NT2/D1 (cell line): ENCODE measurements at regions not wholly inside any gene's neighbourhood (a gene's known extent, or its start where the extent isn't known, plus 50 kb on each side); places are given as distances from the start of the nearest gene placed in this dataset.
"Not testable (repeated sequence)": the region's sequence is repeated elsewhere in the genome, so short reads cannot be mapped to it uniquely, and the experiment has no call there.

Source experiments
- DNase-seq: peaks from one replicate; pipeline ENCODE4 v3.0.0-alpha.2; 2011; ENCODE audit warnings: low read depth, low spot score
- H3K27me3 ChIP-seq: 2 replicates; pipeline ENCODE4 v1.6.0; 2011; ENCODE audit warnings: mild to moderate bottlenecking; ENCODE audit not compliant: insufficient read length, insufficient read depth
- H3K36me3 ChIP-seq: 2 replicates; pipeline ENCODE4 v1.6.1; 2011; ENCODE audit warnings: mild to moderate bottlenecking, low read length, mixed read lengths; ENCODE audit not compliant: insufficient read depth, insufficient read length
- H3K4me1 ChIP-seq: 2 replicates; pipeline ENCODE4 v1.5.1; 2011; ENCODE audit not compliant: insufficient read depth, insufficient read length
- H3K4me3 ChIP-seq: 2 replicates; pipeline ENCODE4 v1.5.1; 2011; ENCODE audit warnings: low read depth; ENCODE audit not compliant: insufficient read length
- H3K9ac ChIP-seq: 2 replicates; pipeline ENCODE4 v1.6.0; 2011; ENCODE audit warnings: low read depth; ENCODE audit not compliant: insufficient read length
- H3K9me3 ChIP-seq: 2 replicates; pipeline ENCODE4 v1.5.1; 2011; ENCODE audit warnings: mild to moderate bottlenecking, low read length; ENCODE audit not compliant: insufficient read depth
- SUZ12 ChIP-seq: IDR thresholded peaks from 2 replicates; pipeline ENCODE4 v1.6.1; 2011; ENCODE audit not compliant: insufficient read length, insufficient read depth; ENCODE audit errors: extremely low read depth
- YY1 ChIP-seq: IDR thresholded peaks from 2 replicates; pipeline ENCODE4 v1.6.1; 2011; ENCODE audit not compliant: insufficient read length, insufficient read depth
- ZNF274 ChIP-seq: IDR thresholded peaks from 2 replicates; pipeline ENCODE4 v1.6.1; 2011; ENCODE audit warnings: mild to moderate bottlenecking, low read depth, low read length

DNA sequence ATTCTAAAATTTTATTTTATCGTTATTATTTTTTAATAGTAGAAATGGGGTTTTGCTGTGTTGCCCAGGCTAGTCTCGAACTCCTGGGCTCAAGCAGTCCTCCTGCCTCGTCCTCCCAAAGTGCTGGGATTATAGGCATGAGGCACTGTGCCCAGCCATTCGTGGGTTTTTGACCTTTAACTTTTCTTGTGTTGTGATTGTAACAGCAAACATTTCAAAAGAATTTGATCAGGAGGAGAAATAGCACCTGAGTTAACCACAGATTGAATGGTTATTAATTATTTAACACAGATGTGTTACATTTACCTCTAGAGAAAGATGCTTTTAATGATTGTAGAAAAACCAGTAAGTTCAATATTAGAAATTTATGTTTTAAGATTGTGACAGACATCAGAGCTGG, 132.0 kb downstream of the HAUS1 start:
- no peak for TF ChIP-seq ZNF274
- H3K27me3 ChIP-seq: no peaks in the 10 kb centered on the region
- DNase-seq: no peak

DNA sequence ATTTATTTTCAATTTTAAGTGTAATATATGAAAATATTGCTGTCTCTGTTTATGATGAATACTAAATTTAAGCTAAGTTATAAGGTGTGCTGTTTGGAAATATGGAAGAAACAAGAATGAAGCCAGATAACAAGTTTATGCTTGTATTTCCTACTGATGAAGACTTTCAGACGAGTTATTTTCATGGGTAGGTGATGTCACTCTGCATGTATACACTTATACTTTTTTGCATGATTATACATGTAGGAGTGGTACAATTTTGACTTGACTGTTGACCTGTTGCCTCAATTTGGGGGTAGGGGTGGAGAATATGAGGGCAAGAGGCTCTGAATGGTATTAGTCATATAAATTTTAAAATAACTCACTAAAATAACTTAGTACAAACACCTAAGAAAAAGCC, 133.7 kb downstream of the HAUS1 start:
- no peaks in the 10 kb centered on the region for H3K36me3 ChIP-seq
- no peak for TF ChIP-seq YY1
- no peak for TF ChIP-seq ZNF274
- TF ChIP-seq SUZ12: no peak
- H3K9ac ChIP-seq: no peak overlapping the region
- no peaks in the 10 kb centered on the region for H3K9me3 ChIP-seq
- no peak overlapping the region for H3K4me3 ChIP-seq
- no peak for DNase-seq
- H3K4me1 ChIP-seq: peaks cover 4% of the 10 kb centered on the region
- no peaks in the 10 kb centered on the region for H3K27me3 ChIP-seq

More for the DNA sequence above, 132.0 kb downstream of the HAUS1 start:
- H3K9me3 ChIP-seq: no peaks in the 10 kb centered on the region
- no peak overlapping the region for H3K4me3 ChIP-seq
- H3K4me1 ChIP-seq: peaks cover 4% of the 10 kb centered on the region
- no peak overlapping the region for H3K9ac ChIP-seq
- no peaks in the 10 kb centered on the region for H3K36me3 ChIP-seq

GRCh38 chr18:46239549-46239948, 135.4 kb downstream of the HAUS1 start:
- TF ChIP-seq YY1: no peak
- TF ChIP-seq ZNF274: no peak
- no peak for TF ChIP-seq SUZ12
- no peaks in the 10 kb centered on the region for H3K9me3 ChIP-seq
- no peaks in the 10 kb centered on the region for H3K27me3 ChIP-seq
- no peak overlapping the region for H3K9ac ChIP-seq
- peaks cover 4% of the 10 kb centered on the region for H3K4me1 ChIP-seq
- no peak for DNase-seq
- no peak overlapping the region for H3K4me3 ChIP-seq
- H3K36me3 ChIP-seq: no peaks in the 10 kb centered on the region

DNA sequence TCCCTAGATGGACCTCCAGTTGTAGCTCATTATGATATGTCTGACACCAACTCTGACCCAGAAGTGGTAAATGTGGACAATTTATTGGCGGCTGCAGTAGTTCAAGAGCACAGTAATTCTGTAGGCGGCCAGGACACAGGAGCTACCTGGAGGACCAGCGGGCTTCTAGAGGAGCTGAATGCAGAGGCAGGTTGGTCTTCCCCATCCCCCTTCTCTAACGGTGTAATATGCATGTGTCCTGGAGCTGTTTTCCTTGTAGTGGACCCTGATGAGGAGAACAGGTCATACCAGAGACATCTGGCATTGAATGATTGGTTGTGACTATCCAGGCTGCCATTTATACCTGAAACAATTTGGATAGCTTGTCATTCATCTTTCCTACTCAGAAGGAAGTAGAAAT, 135.8 kb downstream of the HAUS1 start:
- Histone ChIP-seq H3K4me3 (no peak overlapping the region), H3K27me3 (no peaks in the 10 kb centered on the region), H3K4me1 (peaks cover 4% of the 10 kb centered on the region), H3K9ac (no peak overlapping the region), H3K9me3 (no peaks in the 10 kb centered on the region), H3K36me3 (no peaks in the 10 kb centered on the region)
- no peak for TF ChIP-seq SUZ12
- TF ChIP-seq ZNF274: no peak
- no peak for TF ChIP-seq YY1
- no peak for DNase-seq

GRCh38 chr18:46241393-46241792, 137.2 kb downstream of the HAUS1 start:
- not testable (repeated sequence) for H3K9ac ChIP-seq, H3K36me3 ChIP-seq, DNase-seq, H3K27me3 ChIP-seq, H3K4me3 ChIP-seq, H3K9me3 ChIP-seq, H3K4me1 ChIP-seq

- Histone ChIP-seq H3K4me1 (peaks cover 4% of the 10 kb centered on the region), H3K27me3 (no peaks in the 10 kb centered on the region), H3K36me3 (no peaks in the 10 kb centered on the region), H3K9ac (no peak overlapping the region), H3K4me3 (no peak overlapping the region), H3K9me3 (no peaks in the 10 kb centered on the region)
- TF ChIP-seq SUZ12 (no peak), ZNF274 (no peak), YY1 (no peak)
- no peak for DNase-seq
Observed at GRCh38 chr18:46242183-46242582, 138.0 kb downstream of the HAUS1 start.

- H3K36me3 ChIP-seq: no peaks in the 10 kb centered on the region
- H3K27me3 ChIP-seq: no peaks in the 10 kb centered on the region
- no peak for DNase-seq
- H3K4me3 ChIP-seq: no peak overlapping the region
- TF ChIP-seq SUZ12: no peak
- TF ChIP-seq YY1: no peak
- no peak for TF ChIP-seq ZNF274
- no peak overlapping the region for H3K9ac ChIP-seq
- H3K4me1 ChIP-seq: peaks cover 4% of the 10 kb centered on the region
- H3K9me3 ChIP-seq: no peaks in the 10 kb centered on the region
Observed at GRCh38 chr18:46243095-46243494, 138.9 kb downstream of the HAUS1 start.

GRCh38 chr18:46243673-46244072, 139.5 kb downstream of the HAUS1 start:
- no peak overlapping the region for H3K4me3 ChIP-seq
- H3K9ac ChIP-seq: no peak overlapping the region
- TF ChIP-seq YY1 (no peak), ZNF274 (no peak), SUZ12 (no peak)
- DNase-seq: no peak
- no peaks in the 10 kb centered on the region for H3K27me3 ChIP-seq
- H3K9me3 ChIP-seq: no peaks in the 10 kb centered on the region
- peaks cover 4% of the 10 kb centered on the region for H3K4me1 ChIP-seq
- no peaks in the 10 kb centered on the region for H3K36me3 ChIP-seq
